Thyroid gland (tissue), 4 donors: ENCODE measurements at regions not wholly inside any gene's neighbourhood (a gene's known extent, or its start where the extent isn't known, plus 50 kb on each side); places are given as distances from the start of the nearest gene placed in this dataset.

ENCODE experiments used
- DNase-seq, 2 donors: peaks; one replicate each; pipeline ENCODE4 v3.0.0-alpha.2; 2019
- H3K27ac ChIP-seq, 3 donors: fragments of 200-600 bp; sonication (generic); 1 replicate in 2 of 3; 2 replicates in 1 of 3; pipeline ENCODE4 v1.5.1; 2016 to 2019; ENCODE audit warnings: mild to moderate bottlenecking in 1 of 3, moderate library complexity in 1 of 3
- H3K27me3 ChIP-seq: fragments of 200-600 bp; sonication (generic); one replicate; pipeline ENCODE4 v1.5.1; 2019
- H3K36me3 ChIP-seq, 2 donors: fragments of 200-600 bp; sonication (generic); one replicate each; pipeline ENCODE4 v1.5.1; 2016 to 2019
- H3K4me1 ChIP-seq, 2 donors: fragments of 200-600 bp; sonication (generic); one replicate each; pipeline ENCODE4 v1.5.1; 2017 to 2019
- H3K4me3 ChIP-seq, 3 donors: fragments of 200-600 bp; sonication (generic); replicated peaks in 1 of 3; 1 replicate in 2 of 3; 2 replicates in 1 of 3; pipeline ENCODE4 v1.5.1; 2016; ENCODE audit warnings: mild to moderate bottlenecking in 1 of 3
- H3K9me3 ChIP-seq: fragments of 200-600 bp; sonication (generic); one replicate; pipeline ENCODE4 v1.5.1; 2017
- POLR2A ChIP-seq, 2 donors: fragments of 450-650 bp; IDR thresholded peaks; one replicate each; pipeline ENCODE4 v1.6.1; 2017; ENCODE audit warnings: antibody characterized with exemption in 2 of 2, mild to moderate bottlenecking in 2 of 2, moderate library complexity in 1 of 2
- WGBS, 2 donors: methylation state at CpG; one replicate each; pipeline ENCODE4 v1.1.5; 2017; 5-methylcytosine and 5-hydroxymethylcytosine counted together
- intact Hi-C: fragments of 100-400 bp; cut with DNase I; formaldehyde crosslinking; loops from one replicate; pipeline ENCODE4 v1.15.1; 2023
- TF ChIP-seq, protein P1 (sequence below), 6 experiments: fragments of 200-600 bp in 3 of 6; fragments of 450-650 bp in 3 of 6; sonication (generic) in 3 of 6; IDR thresholded peaks; one replicate each; pipeline ENCODE4 v1.5.1; 2016 to 2019; ENCODE audit warnings: antibody characterized with exemption in 6 of 6, mild to moderate bottlenecking in 2 of 6, inconsistent platforms in 1 of 6, moderate library complexity in 1 of 6

DNA sequence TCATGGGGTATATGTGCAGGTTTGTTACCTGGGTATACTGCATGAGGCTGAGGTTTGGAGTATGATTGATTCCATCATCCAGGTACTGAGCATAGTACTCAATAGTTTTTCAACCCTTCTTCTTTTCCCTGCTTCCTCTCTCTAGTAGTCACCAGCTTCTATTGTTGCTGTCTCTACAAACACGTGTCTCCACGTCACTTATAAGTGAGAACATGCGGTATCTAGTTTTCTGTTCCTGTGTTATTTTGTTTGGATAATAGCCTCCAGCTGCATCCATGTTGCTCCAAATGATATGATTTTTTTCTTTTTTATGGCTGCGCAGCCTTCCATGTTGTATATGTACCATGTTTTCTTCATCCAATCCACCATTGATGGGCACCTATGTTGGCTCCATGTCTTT lies 214.8 kb upstream of the TFPI start:
- Histone ChIP-seq H3K36me3 (no peaks in the 10 kb centered on the region), H3K27ac (no peak overlapping the region), H3K27me3 (no peaks in the 10 kb centered on the region), H3K4me1 (no peaks in the 10 kb centered on the region), H3K9me3 (no peaks in the 10 kb centered on the region), H3K4me3 (no peak overlapping the region)
- intact Hi-C loops = no loop called here
- no peak for DNase-seq
- WGBS, 2 donors = 96% methylated on average over 4 of the region's 4 CpGs
- TF ChIP-seq POLR2A (IDR thresholded peaks at IDR 0.05) = no peak
- TF ChIP-seq, protein P1, sequence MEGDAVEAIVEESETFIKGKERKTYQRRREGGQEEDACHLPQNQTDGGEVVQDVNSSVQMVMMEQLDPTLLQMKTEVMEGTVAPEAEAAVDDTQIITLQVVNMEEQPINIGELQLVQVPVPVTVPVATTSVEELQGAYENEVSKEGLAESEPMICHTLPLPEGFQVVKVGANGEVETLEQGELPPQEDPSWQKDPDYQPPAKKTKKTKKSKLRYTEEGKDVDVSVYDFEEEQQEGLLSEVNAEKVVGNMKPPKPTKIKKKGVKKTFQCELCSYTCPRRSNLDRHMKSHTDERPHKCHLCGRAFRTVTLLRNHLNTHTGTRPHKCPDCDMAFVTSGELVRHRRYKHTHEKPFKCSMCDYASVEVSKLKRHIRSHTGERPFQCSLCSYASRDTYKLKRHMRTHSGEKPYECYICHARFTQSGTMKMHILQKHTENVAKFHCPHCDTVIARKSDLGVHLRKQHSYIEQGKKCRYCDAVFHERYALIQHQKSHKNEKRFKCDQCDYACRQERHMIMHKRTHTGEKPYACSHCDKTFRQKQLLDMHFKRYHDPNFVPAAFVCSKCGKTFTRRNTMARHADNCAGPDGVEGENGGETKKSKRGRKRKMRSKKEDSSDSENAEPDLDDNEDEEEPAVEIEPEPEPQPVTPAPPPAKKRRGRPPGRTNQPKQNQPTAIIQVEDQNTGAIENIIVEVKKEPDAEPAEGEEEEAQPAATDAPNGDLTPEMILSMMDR (IDR thresholded peaks at IDR 0.05) = no peak

DNA sequence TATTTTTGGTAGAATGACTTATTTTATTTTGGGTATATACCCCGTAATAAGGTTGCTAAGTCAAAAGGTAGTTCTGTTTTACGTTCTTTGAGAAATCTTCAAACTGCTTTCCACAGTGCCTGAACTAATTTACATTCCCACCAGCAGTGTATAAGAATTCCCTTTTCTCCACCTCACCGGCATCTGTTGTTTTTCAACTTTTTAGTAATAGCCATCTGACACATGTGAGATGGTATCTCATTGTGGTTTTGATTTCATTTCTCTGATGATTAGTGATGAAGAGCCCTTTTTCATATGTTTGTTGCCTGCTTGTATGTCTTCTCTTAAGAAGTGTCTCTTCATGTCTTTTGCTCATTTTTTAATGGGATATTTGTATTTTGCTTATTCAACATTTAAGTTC lies 215.2 kb upstream of the TFPI start:
- Histone ChIP-seq H3K4me3 (no peak overlapping the region), H3K27ac (no peak overlapping the region), H3K4me1 (no peaks in the 10 kb centered on the region), H3K36me3 (no peaks in the 10 kb centered on the region), H3K9me3 (no peaks in the 10 kb centered on the region), H3K27me3 (no peaks in the 10 kb centered on the region)
- no peak for TF ChIP-seq POLR2A (IDR thresholded peaks at IDR 0.05)
- TF ChIP-seq, protein P1 (IDR thresholded peaks at IDR 0.05) = no peak
- DNase-seq = no peak
- 87 to 90% methylated on average over 3 of the region's 3 CpGs for WGBS, 2 donors
- intact Hi-C loops = no loop called here

DNA sequence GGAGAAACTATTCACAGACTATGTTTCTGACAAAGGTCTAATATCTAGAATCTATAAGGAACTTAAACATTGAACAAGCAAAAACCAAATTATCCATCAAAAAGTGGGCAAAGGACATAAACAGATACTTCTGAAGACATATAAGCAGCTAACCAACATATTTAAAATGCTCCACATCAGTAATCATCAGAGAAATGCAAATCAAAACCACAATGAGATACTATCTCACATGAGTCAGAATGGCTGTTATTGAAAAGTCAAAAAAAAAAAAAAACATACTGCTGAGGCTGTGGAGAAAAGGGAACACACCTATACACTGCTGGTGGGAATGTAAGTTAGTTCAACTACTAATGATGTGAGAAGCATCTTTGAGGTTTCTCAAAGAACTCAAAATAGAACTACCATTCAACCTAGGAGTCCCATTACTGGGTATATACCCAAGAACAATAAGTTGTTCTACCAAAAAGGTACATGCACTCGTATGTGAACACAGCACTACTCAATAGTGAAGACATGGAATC lies 220.4 kb upstream of the TFPI start:
- 87 to 93% methylated on average over 1 of the region's 1 CpG for WGBS, 2 donors
- Histone ChIP-seq H3K36me3 (no peaks in the 10 kb centered on the region), H3K27me3 (no peaks in the 10 kb centered on the region), H3K4me1 (no peaks in the 10 kb centered on the region), H3K27ac (no peak overlapping the region), H3K4me3 (no peak overlapping the region), H3K9me3 (no peaks in the 10 kb centered on the region)
- no peak for DNase-seq
- intact Hi-C loops = no loop called here
- TF ChIP-seq, protein P1 (IDR thresholded peaks at IDR 0.05) = no peak
- no peak for TF ChIP-seq POLR2A (IDR thresholded peaks at IDR 0.05)

DNA sequence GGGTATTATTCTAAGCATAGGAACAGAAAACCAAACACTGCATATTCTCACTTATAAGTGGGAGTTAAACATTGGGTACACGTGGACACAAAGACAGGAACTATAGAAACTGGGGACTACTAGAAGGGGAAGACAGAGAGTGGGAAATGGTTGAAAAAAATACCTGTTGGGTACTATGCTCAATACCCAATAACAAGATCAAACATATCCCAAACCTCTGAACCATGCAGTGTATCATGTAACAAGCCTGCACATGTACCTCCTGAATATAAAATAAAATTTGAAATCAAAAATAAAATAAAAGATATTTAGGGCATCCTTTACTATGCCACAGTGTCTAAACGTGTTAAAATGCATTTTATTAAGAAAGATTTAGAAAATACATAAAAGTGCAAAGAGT lies 221.0 kb upstream of the TFPI start:
- H3K4me1 ChIP-seq = no peaks in the 10 kb centered on the region
- no peaks in the 10 kb centered on the region for H3K36me3 ChIP-seq
- intact Hi-C loops = no loop called here
- no peak for DNase-seq
- no peaks in the 10 kb centered on the region for H3K9me3 ChIP-seq
- no peak overlapping the region for H3K27ac ChIP-seq
- H3K27me3 ChIP-seq = no peaks in the 10 kb centered on the region
- TF ChIP-seq POLR2A (IDR thresholded peaks at IDR 0.05) = no peak
- TF ChIP-seq, protein P1 (IDR thresholded peaks at IDR 0.05) = no peak
- H3K4me3 ChIP-seq = no peak overlapping the region
- WGBS, 2 donors = 71 to 75% methylated on average over 2 of the region's 2 CpGs

DNA sequence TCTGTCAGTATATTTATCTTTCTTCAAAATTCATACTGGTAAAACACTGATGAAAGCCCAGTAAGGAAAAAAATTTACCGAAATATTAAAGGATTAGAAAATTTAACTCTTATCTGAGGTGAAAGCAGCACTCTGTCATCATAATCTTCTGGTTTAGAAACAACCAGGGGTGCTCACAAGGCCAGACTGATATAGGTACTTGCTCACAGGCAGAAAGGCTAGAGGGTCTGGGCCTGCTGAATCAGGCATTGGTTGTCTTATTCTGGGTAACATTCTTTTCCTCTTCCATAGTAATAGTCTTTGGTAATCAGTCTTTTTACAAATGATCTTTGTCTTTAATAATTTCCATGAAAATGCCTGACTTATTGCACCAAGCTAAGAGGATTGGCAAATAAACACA lies 221.4 kb upstream of the TFPI start:
- Histone ChIP-seq H3K36me3 (no peaks in the 10 kb centered on the region), H3K4me3 (no peak overlapping the region), H3K9me3 (no peaks in the 10 kb centered on the region), H3K27me3 (no peaks in the 10 kb centered on the region), H3K27ac (no peak overlapping the region), H3K4me1 (no peaks in the 10 kb centered on the region)
- DNase-seq = no peak
- WGBS, 2 donors = 66 to 87% methylated on average over 1 of the region's 1 CpG
- TF ChIP-seq POLR2A (IDR thresholded peaks at IDR 0.05) = no peak
- TF ChIP-seq, protein P1 (IDR thresholded peaks at IDR 0.05) = no peak
- intact Hi-C loops = no loop called here
